ENCODE measurements at regions not wholly inside any gene's neighbourhood (a gene's known extent, or its start where the extent isn't known, plus 50 kb on each side); places are given as distances from the start of the nearest gene placed in this dataset.

GRCh38 chr14:25698111-25698510, 648.2 kb upstream of the STXBP6 start:
- TF ChIP-seq CTCF (IDR thresholded peaks at IDR 0.05; ENCODE audit: insufficient read depth, low read length, poor library complexity, severe bottlenecking) (no peak), EZH2phosphoT487 (conservative IDR thresholded peaks at IDR 0.05; ENCODE audit: low read length) (no peak)
